ENCODE measurements at regions not wholly inside any gene's neighbourhood (a gene's known extent, or its start where the extent isn't known, plus 50 kb on each side); places are given as distances from the start of the nearest gene placed in this dataset.

- DNase-seq: no peak
Observed at GRCh38 chr13:53732664-53733063, 704.1 kb downstream of the OLFM4 start.

GRCh38 chr13:53743906-53744305 is 715.3 kb downstream of the OLFM4 start:
- DNase-seq: no peak

GRCh38 chr13:53747825-53748224 is 719.2 kb downstream of the OLFM4 start:
- no peak for DNase-seq

GRCh38 chr13:53749306-53749705 is 720.7 kb downstream of the OLFM4 start:
- no peak for DNase-seq

GRCh38 chr13:53759016-53759415 is 730.4 kb downstream of the OLFM4 start:
- no peak for DNase-seq

- no peak for DNase-seq
Observed at GRCh38 chr13:53775807-53776206, 747.2 kb downstream of the OLFM4 start.

GRCh38 chr13:53778937-53779336 is 750.3 kb downstream of the OLFM4 start:
- no peak for DNase-seq

GRCh38 chr13:53781941-53782340 is 753.3 kb downstream of the OLFM4 start:
- DNase-seq: no peak

GRCh38 chr13:53782488-53782961 is 753.9 kb downstream of the OLFM4 start:
- peak in 7 of 14 donors; percentile 11 to 89 (median 39) for DNase-seq

- DNase-seq: peak in 2 of 14 donors; percentile 33 to 83
Observed at GRCh38 chr13:53783471-53783870, 754.9 kb downstream of the OLFM4 start.

GRCh38 chr13:53788286-53788685 is 759.7 kb downstream of the OLFM4 start:
- no peak for DNase-seq

- DNase-seq: no peak
Observed at GRCh38 chr13:53800011-53800410, 771.4 kb downstream of the OLFM4 start.

GRCh38 chr13:53807251-53807834 is 778.7 kb downstream of the OLFM4 start:
- no peak for DNase-seq

GRCh38 chr13:53821632-53822031 is 793.0 kb downstream of the OLFM4 start:
- peak in 2 of 14 donors; percentile 4 to 38 for DNase-seq

GRCh38 chr13:53822136-53822535 is 793.5 kb downstream of the OLFM4 start:
- DNase-seq: no peak

GRCh38 chr13:53839461-53839860 is 810.8 kb downstream of the OLFM4 start:
- no peak for DNase-seq

GRCh38 chr13:53844473-53845146 is 816.0 kb downstream of the OLFM4 start:
- DNase-seq: no peak

- no peak for DNase-seq
Observed at GRCh38 chr13:53847502-53847901, 818.9 kb downstream of the OLFM4 start.

GRCh38 chr13:53848366-53848961 is 819.9 kb downstream of the OLFM4 start:
- DNase-seq: no peak

GRCh38 chr13:53854321-53854720 is 825.7 kb downstream of the OLFM4 start:
- no peak for DNase-seq

- DNase-seq: no peak
Observed at GRCh38 chr13:53856573-53857195, 828.1 kb downstream of the OLFM4 start.

GRCh38 chr13:53863520-53863919 is 834.9 kb downstream of the OLFM4 start:
- DNase-seq: no peak

- no peak for DNase-seq
Observed at GRCh38 chr13:53873558-53873957, 844.9 kb downstream of the OLFM4 start.
